ENCODE measurements at regions not wholly inside any gene's neighbourhood (a gene's known extent, or its start where the extent isn't known, plus 50 kb on each side); places are given as distances from the start of the nearest gene placed in this dataset.

DNA sequence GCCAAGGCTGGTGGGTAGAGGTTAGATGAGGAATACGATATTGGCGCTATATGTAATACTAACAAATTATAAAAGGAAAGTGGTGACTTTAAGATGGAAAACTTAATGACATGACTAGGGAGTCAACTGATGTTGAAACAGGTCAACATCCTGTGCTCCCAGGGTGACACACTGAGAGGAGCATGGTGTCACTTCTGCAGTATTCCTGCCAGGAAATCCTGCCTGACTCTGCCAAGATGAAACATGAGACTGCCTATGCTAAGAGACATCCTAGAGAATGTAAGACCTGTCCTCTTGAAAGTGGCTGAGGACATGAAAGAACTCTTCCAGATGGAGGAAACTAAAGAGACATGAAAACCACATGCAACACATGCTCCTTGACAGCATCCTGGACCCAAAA, 65.0 kb upstream of the KCND3 start:
- Mint-ChIP-seq H3K27me3 (ENCODE audit: unreplicated experiment) (peaks cover 8% of the 10 kb centered on the region), H3K4me3 (ENCODE audit: unreplicated experiment) (no peak overlapping the region), H3K9me3 (ENCODE audit: unreplicated experiment) (peaks cover 2% of the 10 kb centered on the region), H3K27ac (ENCODE audit: unreplicated experiment) (no peak overlapping the region), H3K4me1 (ENCODE audit: low read depth, unreplicated experiment) (peaks cover 14% of the 10 kb centered on the region), H3K36me3 (ENCODE audit: unreplicated experiment) (no peaks in the 10 kb centered on the region)
- TF ChIP-seq CTCF (IDR thresholded peaks at IDR 0.05; ENCODE audit: partially characterized antibody, unreplicated experiment): no peak
- DNase-seq: no peak

DNA sequence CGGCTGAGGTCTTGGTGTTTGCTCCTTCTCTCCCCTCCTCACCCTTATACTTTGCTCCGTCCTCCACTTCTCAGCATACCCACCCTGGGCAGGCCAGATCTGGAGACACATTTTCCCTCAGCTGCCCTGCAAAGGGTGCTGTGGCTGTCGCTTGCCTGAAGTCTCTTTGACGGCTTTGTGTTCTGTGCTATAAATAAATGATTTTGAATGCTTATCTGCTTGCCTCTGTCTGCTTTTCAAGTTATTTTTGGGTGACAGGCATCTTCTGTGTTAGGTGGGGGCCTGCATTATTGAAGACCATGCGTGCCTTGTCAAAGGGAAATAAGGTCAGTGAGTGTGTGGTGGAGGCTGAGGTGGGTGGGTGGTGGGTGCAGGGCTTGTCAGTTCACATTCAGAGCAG, 66.9 kb upstream of the KCND3 start:
- no peak for DNase-seq
- Mint-ChIP-seq H3K36me3 (ENCODE audit: unreplicated experiment) (no peaks in the 10 kb centered on the region), H3K4me1 (ENCODE audit: low read depth, unreplicated experiment) (peaks cover 14% of the 10 kb centered on the region), H3K4me3 (ENCODE audit: unreplicated experiment) (no peak overlapping the region), H3K27ac (ENCODE audit: unreplicated experiment) (no peak overlapping the region), H3K27me3 (ENCODE audit: unreplicated experiment) (peaks cover 6% of the 10 kb centered on the region), H3K9me3 (ENCODE audit: unreplicated experiment) (peaks cover 2% of the 10 kb centered on the region)
- no peak for TF ChIP-seq CTCF (IDR thresholded peaks at IDR 0.05; ENCODE audit: partially characterized antibody, unreplicated experiment)

DNA sequence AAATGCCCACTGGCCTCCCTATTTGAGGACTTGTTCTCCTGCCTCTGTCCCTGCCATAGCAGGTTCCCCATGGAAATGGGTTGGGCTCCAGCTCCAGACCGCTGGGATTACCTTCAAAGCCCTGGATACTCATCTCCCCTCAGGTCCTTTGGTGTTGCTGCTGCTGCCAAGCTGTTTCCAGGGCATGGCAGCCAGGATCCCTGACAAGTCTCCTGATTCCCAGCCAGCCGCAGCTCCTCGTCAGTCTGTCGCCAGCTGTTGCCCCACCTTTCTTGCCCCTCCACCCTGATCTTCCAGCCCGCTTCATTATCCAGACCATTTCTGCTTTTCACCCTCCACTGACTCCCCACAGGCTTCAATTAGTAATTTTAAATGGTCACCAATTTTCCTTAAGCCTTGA, 68.3 kb upstream of the KCND3 start:
- H3K4me3 Mint-ChIP-seq (ENCODE audit: unreplicated experiment): no peak overlapping the region
- H3K9me3 Mint-ChIP-seq (ENCODE audit: unreplicated experiment): peaks cover 4% of the 10 kb centered on the region
- no peak for DNase-seq
- H3K4me1 Mint-ChIP-seq (ENCODE audit: low read depth, unreplicated experiment): peaks cover 14% of the 10 kb centered on the region
- H3K27ac Mint-ChIP-seq (ENCODE audit: unreplicated experiment): no peak overlapping the region
- no peak for TF ChIP-seq CTCF (IDR thresholded peaks at IDR 0.05; ENCODE audit: partially characterized antibody, unreplicated experiment)
- H3K27me3 Mint-ChIP-seq (ENCODE audit: unreplicated experiment): peaks cover 5% of the 10 kb centered on the region
- H3K36me3 Mint-ChIP-seq (ENCODE audit: unreplicated experiment): no peaks in the 10 kb centered on the region

DNA sequence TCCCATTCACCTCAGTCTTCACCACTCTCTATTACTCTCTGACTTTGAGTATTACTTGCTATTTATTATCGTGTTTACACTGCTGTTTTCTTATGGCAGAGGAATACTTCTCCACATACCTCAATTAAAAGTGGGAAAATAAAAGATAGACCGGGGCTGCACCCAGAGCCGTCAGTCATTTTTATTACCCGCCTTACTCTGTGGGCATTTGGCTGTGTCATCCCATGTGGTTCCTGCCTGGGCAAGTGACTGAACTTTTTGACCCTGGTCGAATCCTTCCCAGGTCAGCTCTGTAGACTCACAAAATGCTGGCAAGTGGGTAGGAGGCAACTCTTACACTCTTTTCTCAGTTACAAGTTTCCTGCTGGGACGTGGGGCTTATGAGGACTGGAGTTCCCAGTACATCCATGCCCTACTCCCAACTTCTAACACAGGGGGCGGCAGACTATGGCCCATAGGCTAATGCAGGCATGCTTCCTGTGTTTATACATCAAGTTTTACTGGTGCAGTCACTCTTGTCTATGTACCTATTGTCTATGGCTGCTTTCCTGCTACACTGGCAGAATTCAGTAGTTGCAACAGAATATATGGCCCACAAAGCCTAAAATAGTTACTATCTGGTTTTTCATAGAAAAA, 69.5 kb upstream of the KCND3 start:
- peaks cover 14% of the 10 kb centered on the region for H3K4me1 Mint-ChIP-seq (ENCODE audit: low read depth, unreplicated experiment)
- no peak overlapping the region for H3K4me3 Mint-ChIP-seq (ENCODE audit: unreplicated experiment)
- TF ChIP-seq CTCF (IDR thresholded peaks at IDR 0.05; ENCODE audit: partially characterized antibody, unreplicated experiment): no peak

GRCh38 chr1:112059679-112060078, 70.2 kb upstream of the KCND3 start:
- peaks cover 4% of the 10 kb centered on the region for H3K36me3 Mint-ChIP-seq (ENCODE audit: unreplicated experiment)
- H3K4me3 Mint-ChIP-seq (ENCODE audit: unreplicated experiment): no peak overlapping the region
- peaks cover 9% of the 10 kb centered on the region for H3K9me3 Mint-ChIP-seq (ENCODE audit: unreplicated experiment)
- no peak for DNase-seq
- TF ChIP-seq CTCF (IDR thresholded peaks at IDR 0.05; ENCODE audit: partially characterized antibody, unreplicated experiment): no peak
- H3K27me3 Mint-ChIP-seq (ENCODE audit: unreplicated experiment): peaks cover 3% of the 10 kb centered on the region
- H3K27ac Mint-ChIP-seq (ENCODE audit: unreplicated experiment): no peak overlapping the region
- peaks cover 14% of the 10 kb centered on the region for H3K4me1 Mint-ChIP-seq (ENCODE audit: low read depth, unreplicated experiment)

More for the DNA sequence above, 69.5 kb upstream of the KCND3 start:
- no peak for DNase-seq
- Mint-ChIP-seq H3K27me3 (ENCODE audit: unreplicated experiment) (peaks cover 3% of the 10 kb centered on the region), H3K9me3 (ENCODE audit: unreplicated experiment) (peaks cover 7% of the 10 kb centered on the region), H3K27ac (ENCODE audit: unreplicated experiment) (no peak overlapping the region), H3K36me3 (ENCODE audit: unreplicated experiment) (peaks cover 1% of the 10 kb centered on the region)
